H9 (cell line): ENCODE measurements at regions not wholly inside any gene's neighbourhood (a gene's known extent, or its start where the extent isn't known, plus 50 kb on each side); places are given as distances from the start of the nearest gene placed in this dataset.

Source experiments
- DNase-seq: peaks from one replicate; pipeline ENCODE4 v3.0.0-alpha.2; 2017
- H2AFZ ChIP-seq: one replicate; pipeline ENCODE4 v1.6.1; 2013; ENCODE audit warnings: mild to moderate bottlenecking, low read length, control low read depth, moderate library complexity
- H2AK5ac ChIP-seq: 2 replicates; pipeline ENCODE4 v1.6.1; 2013; ENCODE audit warnings: low read length, control low read depth, mixed read lengths; ENCODE audit not compliant: insufficient read length
- H2BK120ac ChIP-seq: one replicate; pipeline ENCODE4 v1.6.1; 2013; ENCODE audit warnings: low read depth, mild to moderate bottlenecking, low read length, control low read depth, inconsistent platforms; ENCODE audit not compliant: poor library complexity, severe bottlenecking
- H2BK12ac ChIP-seq: 2 replicates; pipeline ENCODE4 v1.6.1; 2013; ENCODE audit warnings: low read length, control low read depth, mixed read lengths, low read depth; ENCODE audit not compliant: insufficient read length
- H2BK15ac ChIP-seq: 2 replicates; pipeline ENCODE4 v1.6.1; 2013; ENCODE audit warnings: low read depth, low read length, control low read depth
- H2BK20ac ChIP-seq: one replicate; pipeline ENCODE4 v1.6.1; 2013; ENCODE audit warnings: low read depth, mild to moderate bottlenecking, low read length, control low read depth, inconsistent platforms; ENCODE audit not compliant: poor library complexity, severe bottlenecking
- H2BK5ac ChIP-seq: 2 replicates; pipeline ENCODE4 v1.6.1; 2013; ENCODE audit warnings: low read length, control low read depth, mixed read lengths; ENCODE audit not compliant: insufficient read length
- H3K14ac ChIP-seq: 2 replicates; pipeline ENCODE4 v1.6.1; 2013; ENCODE audit warnings: low read length, control low read depth; ENCODE audit not compliant: insufficient read depth
- H3K18ac ChIP-seq: 2 replicates; pipeline ENCODE4 v1.6.1; 2013; ENCODE audit warnings: low read depth, mild to moderate bottlenecking, mixed read lengths, low read length, control low read depth; ENCODE audit not compliant: insufficient read length
- H3K23ac ChIP-seq: 2 replicates; pipeline ENCODE4 v1.6.1; 2013; ENCODE audit warnings: low read length, control low read depth, mixed read lengths, low read depth; ENCODE audit not compliant: insufficient read length
- H3K23me2 ChIP-seq: 2 replicates; pipeline ENCODE4 v1.6.1; 2013; ENCODE audit warnings: low read depth, mild to moderate bottlenecking, mixed read lengths, low read length, control low read depth; ENCODE audit not compliant: insufficient read length, poor library complexity, severe bottlenecking
- H3K27ac ChIP-seq: 2 replicates; pipeline ENCODE4 v1.5.1; 2013; ENCODE audit warnings: low read length, control low read depth, mixed read lengths, low read depth; ENCODE audit not compliant: insufficient read length
- H3K27me3 ChIP-seq: 2 replicates; pipeline ENCODE4 v1.6.1; 2013; ENCODE audit warnings: low read length, control low read depth, inconsistent platforms; ENCODE audit not compliant: insufficient read depth
- H3K4ac ChIP-seq: 2 replicates; pipeline ENCODE4 v1.6.1; 2013; ENCODE audit warnings: low read depth, mild to moderate bottlenecking, control low read depth, inconsistent platforms, low read length, moderate library complexity
- H3K4me1 ChIP-seq: 2 replicates; pipeline ENCODE4 v1.6.1; 2013; ENCODE audit warnings: low read length, control low read depth, inconsistent platforms; ENCODE audit not compliant: insufficient read depth
- H3K4me2 ChIP-seq: 2 replicates; pipeline ENCODE4 v1.6.1; 2013; ENCODE audit warnings: low read length, control low read depth, mixed read lengths; ENCODE audit not compliant: insufficient read length, insufficient read depth
- H3K56ac ChIP-seq: 2 replicates; pipeline ENCODE4 v1.6.1; 2013; ENCODE audit warnings: low read depth, mild to moderate bottlenecking, mixed read lengths, low read length, control low read depth; ENCODE audit not compliant: insufficient read length
- H3K79me1 ChIP-seq: 2 replicates; pipeline ENCODE4 v1.6.1; 2013; ENCODE audit warnings: low read depth, mild to moderate bottlenecking, moderate library complexity, low read length, control low read depth, inconsistent platforms; ENCODE audit not compliant: insufficient read depth, poor library complexity, severe bottlenecking
- H3K79me2 ChIP-seq: 2 replicates; pipeline ENCODE4 v1.6.1; 2013; ENCODE audit warnings: low read length, control low read depth, inconsistent platforms; ENCODE audit not compliant: insufficient read depth
- H3K9ac ChIP-seq: 2 replicates; pipeline ENCODE4 v1.6.1; 2013; ENCODE audit warnings: low read length, control low read depth, mixed read lengths; ENCODE audit not compliant: insufficient read length; ENCODE audit errors: extremely low read depth
- H3K9me3 ChIP-seq: one replicate; pipeline ENCODE4 v1.6.1; 2013; ENCODE audit warnings: low read depth, low read length, inconsistent platforms; ENCODE audit not compliant: control insufficient read depth
- H3T11ph ChIP-seq: one replicate; pipeline ENCODE4 v1.6.1; 2013; ENCODE audit warnings: mild to moderate bottlenecking, low read length, control low read depth, inconsistent platforms
- H4K20me1 ChIP-seq: one replicate; pipeline ENCODE4 v1.6.1; 2013; ENCODE audit not compliant: control insufficient read depth, insufficient read length, insufficient read depth
- H4K5ac ChIP-seq: 2 replicates; pipeline ENCODE4 v1.6.1; 2013; ENCODE audit warnings: low read depth, mild to moderate bottlenecking, mixed read lengths, low read length, control low read depth; ENCODE audit not compliant: insufficient read length
- H4K8ac ChIP-seq: replicated peaks from 2 replicates; pipeline ENCODE4 v1.6.1; 2013; ENCODE audit warnings: low read length, control low read depth, mixed read lengths, low read depth; ENCODE audit not compliant: insufficient read length
- H4K91ac ChIP-seq: 2 replicates; pipeline ENCODE4 v1.6.1; 2013; ENCODE audit warnings: low read depth, mild to moderate bottlenecking, moderate library complexity, mixed read lengths, low read length, control low read depth; ENCODE audit not compliant: insufficient read length
- H3K27ac Mint-ChIP-seq, 3 experiments: 2 replicates in 2 of 3; 3 replicates in 1 of 3; pipeline ENCODE4 v1.8.0; 2020 to 2021; ENCODE audit warnings: mixed read lengths in 3 of 3, mild to moderate bottlenecking in 1 of 3, moderate library complexity in 1 of 3
- H3K27me3 Mint-ChIP-seq: 2 replicates; pipeline ENCODE4 v1.8.0; 2021; ENCODE audit warnings: low read depth, mild to moderate bottlenecking, moderate library complexity, mixed read lengths
- H3K36me3 Mint-ChIP-seq, 3 experiments: 2 replicates in 2 of 3; 3 replicates in 1 of 3; pipeline ENCODE4 v1.8.0; 2020 to 2021; ENCODE audit warnings: low read depth in 3 of 3, mixed read lengths in 3 of 3; ENCODE audit not compliant: insufficient read depth in 1 of 3
- H3K4me1 Mint-ChIP-seq, 2 experiments: 2 replicates each; pipeline ENCODE4 v1.8.0; 2020; ENCODE audit warnings: mixed read lengths in 2 of 2
- H3K4me3 Mint-ChIP-seq, 2 experiments: 2 replicates in 1 of 2; 3 replicates in 1 of 2; pipeline ENCODE4 v1.8.0; 2020 to 2021; ENCODE audit warnings: mild to moderate bottlenecking in 2 of 2, mixed read lengths in 2 of 2, moderate library complexity in 1 of 2
- H3K9me3 Mint-ChIP-seq, 2 experiments: 2 replicates in 1 of 2; 3 replicates in 1 of 2; pipeline ENCODE4 v1.8.0; 2020; ENCODE audit warnings: mild to moderate bottlenecking in 2 of 2, mixed read lengths in 2 of 2, moderate library complexity in 1 of 2
- WGBS: extraction: QIAGEN DNeasy Blood & Tissue Kit; methylation state at CpG from one replicate; pipeline ENCODE4 v1.1.7; 2013; ENCODE audit warnings: missing lambda C conversion rate, low lambda C conversion rate, mixed read lengths; ENCODE audit not compliant: insufficient read length; ENCODE audit errors: extremely low coverage; 5-methylcytosine and 5-hydroxymethylcytosine counted together
- TF ChIP-seq, protein P1 (sequence below): fragments of 200-600 bp; sonication (generic); conservative IDR thresholded peaks from 3 replicates; pipeline ENCODE4 v1.8.0; 2021; ENCODE audit warnings: antibody characterized with exemption, mild to moderate bottlenecking

DNA sequence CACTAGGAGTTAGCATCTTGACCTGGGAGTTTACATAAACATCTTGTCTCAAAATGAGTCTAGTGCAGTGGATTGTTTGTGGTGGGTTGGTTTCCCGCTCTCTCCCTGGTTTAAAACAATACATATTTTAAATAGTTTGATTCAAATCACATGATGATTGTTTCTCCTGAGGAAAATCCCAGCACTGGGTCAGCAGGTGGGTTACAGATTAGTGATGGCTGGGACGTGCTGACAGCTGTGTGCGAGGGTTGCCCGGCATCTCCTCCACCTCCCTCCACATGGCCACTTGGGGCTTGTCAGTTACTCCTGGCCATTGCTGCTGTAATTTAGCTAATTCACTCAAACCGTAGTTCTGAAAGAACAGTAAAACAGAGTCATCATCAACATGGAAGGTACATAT lies 306.4 kb upstream of the CITED2 start:
- no peak overlapping the region for H3K27ac ChIP-seq
- H3K4me1 Mint-ChIP-seq, result peaks cover 0 to 5% of the 10 kb centered on the region in 2 experiments; a peak in 2 of 4 replicates
- H3K9me3 Mint-ChIP-seq, result no peaks in the 10 kb centered on the region
- H4K8ac ChIP-seq, result no peak overlapping the region
- no peak for DNase-seq
- H3T11ph ChIP-seq, result no peak overlapping the region
- no peak overlapping the region for H2BK12ac ChIP-seq
- H3K4me3 Mint-ChIP-seq, result no peak overlapping the region
- no peaks in the 10 kb centered on the region for H3K36me3 Mint-ChIP-seq
- H3K23me2 ChIP-seq, result no peaks in the 10 kb centered on the region
- H3K56ac ChIP-seq, result no peak overlapping the region
- H2AK5ac ChIP-seq, result no peak overlapping the region
- no peak overlapping the region for H3K4me2 ChIP-seq
- no peak overlapping the region for H2AFZ ChIP-seq
- no peak overlapping the region for H3K9ac ChIP-seq
- H4K20me1 ChIP-seq, result no peaks in the 10 kb centered on the region
- no peak overlapping the region for H3K23ac ChIP-seq
- H3K9me3 ChIP-seq, result no peaks in the 10 kb centered on the region
- no peaks in the 10 kb centered on the region for H3K27me3 ChIP-seq
- no peak overlapping the region for H3K4ac ChIP-seq
- H2BK20ac ChIP-seq, result no peak overlapping the region
- no peaks in the 10 kb centered on the region for H3K79me2 ChIP-seq
- H2BK120ac ChIP-seq, result no peak overlapping the region
- no peak overlapping the region for H4K5ac ChIP-seq
- TF ChIP-seq, protein P1, sequence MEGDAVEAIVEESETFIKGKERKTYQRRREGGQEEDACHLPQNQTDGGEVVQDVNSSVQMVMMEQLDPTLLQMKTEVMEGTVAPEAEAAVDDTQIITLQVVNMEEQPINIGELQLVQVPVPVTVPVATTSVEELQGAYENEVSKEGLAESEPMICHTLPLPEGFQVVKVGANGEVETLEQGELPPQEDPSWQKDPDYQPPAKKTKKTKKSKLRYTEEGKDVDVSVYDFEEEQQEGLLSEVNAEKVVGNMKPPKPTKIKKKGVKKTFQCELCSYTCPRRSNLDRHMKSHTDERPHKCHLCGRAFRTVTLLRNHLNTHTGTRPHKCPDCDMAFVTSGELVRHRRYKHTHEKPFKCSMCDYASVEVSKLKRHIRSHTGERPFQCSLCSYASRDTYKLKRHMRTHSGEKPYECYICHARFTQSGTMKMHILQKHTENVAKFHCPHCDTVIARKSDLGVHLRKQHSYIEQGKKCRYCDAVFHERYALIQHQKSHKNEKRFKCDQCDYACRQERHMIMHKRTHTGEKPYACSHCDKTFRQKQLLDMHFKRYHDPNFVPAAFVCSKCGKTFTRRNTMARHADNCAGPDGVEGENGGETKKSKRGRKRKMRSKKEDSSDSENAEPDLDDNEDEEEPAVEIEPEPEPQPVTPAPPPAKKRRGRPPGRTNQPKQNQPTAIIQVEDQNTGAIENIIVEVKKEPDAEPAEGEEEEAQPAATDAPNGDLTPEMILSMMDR, result no peak
- H3K27ac Mint-ChIP-seq, result 0 out of 7 replicates have a peak overlapping the region, but pooled peaks of 1 of the 3 experiments have one; percentile 22
- H3K18ac ChIP-seq, result no peak overlapping the region
- no peak overlapping the region for H2BK15ac ChIP-seq
- H3K79me1 ChIP-seq, result no peaks in the 10 kb centered on the region
- H4K91ac ChIP-seq, result no peak overlapping the region
- no peak overlapping the region for H3K14ac ChIP-seq
- no peaks in the 10 kb centered on the region for H3K27me3 Mint-ChIP-seq
- H3K4me1 ChIP-seq, result no peaks in the 10 kb centered on the region; the same call in 1 of the 2 replicates
- no CpG with 5 or more reads among the region's 5 CpGs for WGBS
- no peak overlapping the region for H2BK5ac ChIP-seq
